Lower leg skin (tissue), 4 donors: ENCODE measurements at regions not wholly inside any gene's neighbourhood (a gene's known extent, or its start where the extent isn't known, plus 50 kb on each side); places are given as distances from the start of the nearest gene placed in this dataset.
"Not testable (repeated sequence)": the region's sequence is repeated elsewhere in the genome, so short reads cannot be mapped to it uniquely, and the experiment has no call there.

Experiments used
- DNase-seq, 2 donors: peaks; one replicate each; pipeline ENCODE4 v3.0.0-alpha.2; 2019; ENCODE audit warnings: low spot score in 2 of 2
- H3K4me3 ChIP-seq: fragments of 200-600 bp; sonication (generic); 2 replicates; pipeline ENCODE4 v1.5.1; 2017; ENCODE audit warnings: mild to moderate bottlenecking, low read depth; ENCODE audit not compliant: poor library complexity, severe bottlenecking
- CTCF ChIP-seq, 3 donors: fragments of 450-650 bp; IDR thresholded peaks; one replicate each; pipeline ENCODE4 v1.5.1; 2016; ENCODE audit warnings: antibody characterized with exemption in 3 of 3, mild to moderate bottlenecking in 3 of 3, moderate library complexity in 2 of 3
- POLR2A ChIP-seq, 2 donors: fragments of 450-650 bp; IDR thresholded peaks; one replicate each; pipeline ENCODE4 v1.6.1; 2016 to 2017; ENCODE audit warnings: antibody characterized with exemption in 2 of 2, mild to moderate bottlenecking in 1 of 2, moderate library complexity in 1 of 2
- WGBS, 2 donors: methylation state at CpG; one replicate each; pipeline ENCODE4 v1.1.5; 2018; 5-methylcytosine and 5-hydroxymethylcytosine counted together
- intact Hi-C: fragments of 100-400 bp; cut with DNase I; formaldehyde crosslinking; loops from one replicate; pipeline ENCODE4 v1.15.0; 2023; ENCODE audit warnings: low total_unique reads

- 69 to 70% methylated on average over 2 of the region's 2 CpGs for WGBS, 2 donors
- intact Hi-C loops, result no loop called here
- TF ChIP-seq CTCF (IDR thresholded peaks at IDR 0.05) (no peak), POLR2A (IDR thresholded peaks at IDR 0.05) (no peak)
- no peak overlapping the region for H3K4me3 ChIP-seq
- no peak for DNase-seq
Observed at GRCh38 chr2:134056173-134056572, 197.7 kb upstream of the MGAT5 start.

- 87% methylated on average over 8 of the region's 8 CpGs for WGBS, 2 donors
- DNase-seq, intact Hi-C loops, H3K4me3 ChIP-seq: not testable (repeated sequence)
Observed at GRCh38 chr2:134061066-134061465, 192.8 kb upstream of the MGAT5 start.

- H3K4me3 ChIP-seq, intact Hi-C loops, DNase-seq: not testable (repeated sequence)
- 66 to 74% methylated on average over 3 of the region's 3 CpGs for WGBS, 2 donors
Observed at GRCh38 chr2:134062235-134062634, 191.6 kb upstream of the MGAT5 start.

GRCh38 chr2:134063916-134064315 lies 190.0 kb upstream of the MGAT5 start:
- intact Hi-C loops, H3K4me3 ChIP-seq, DNase-seq: not testable (repeated sequence)
- WGBS, 2 donors, result 95 to 96% methylated on average over 7 to 27 of the region's 27 CpGs

- TF ChIP-seq POLR2A (IDR thresholded peaks at IDR 0.05), result no peak
- TF ChIP-seq CTCF (IDR thresholded peaks at IDR 0.05), result no peak
- intact Hi-C loops, result no loop called here
- WGBS, 2 donors, result 76 to 82% methylated on average over 6 of the region's 6 CpGs
- H3K4me3 ChIP-seq, result no peak overlapping the region
- DNase-seq, result no peak
Observed at GRCh38 chr2:134070281-134070741, 183.6 kb upstream of the MGAT5 start.

- TF ChIP-seq POLR2A (IDR thresholded peaks at IDR 0.05) (no peak), CTCF (IDR thresholded peaks at IDR 0.05) (no peak)
- DNase-seq, result no peak
- H3K4me3 ChIP-seq, result no peak overlapping the region
- intact Hi-C loops, result no loop called here
- WGBS, 2 donors, result 70 to 76% methylated on average over 1 of the region's 1 CpG
Observed at GRCh38 chr2:134072341-134072740, 181.5 kb upstream of the MGAT5 start.

GRCh38 chr2:134073023-134073422 lies 180.8 kb upstream of the MGAT5 start:
- TF ChIP-seq POLR2A (IDR thresholded peaks at IDR 0.05) (no peak), CTCF (IDR thresholded peaks at IDR 0.05) (no peak)

More at GRCh38 chr2:134073023-134073422, 180.8 kb upstream of the MGAT5 start:
- no peak overlapping the region for H3K4me3 ChIP-seq
- intact Hi-C loops, result no loop called here
- WGBS, 2 donors, result 58 to 61% methylated on average over 2 of the region's 2 CpGs
- no peak for DNase-seq
